Retinal pigment epithelial cell (primary cell): ENCODE measurements at regions not wholly inside any gene's neighbourhood (a gene's known extent, or its start where the extent isn't known, plus 50 kb on each side); places are given as distances from the start of the nearest gene placed in this dataset.
"Not testable (repeated sequence)": the region's sequence is repeated elsewhere in the genome, so short reads cannot be mapped to it uniquely, and the experiment has no call there.

ENCODE experiments used
- DNase-seq: peaks from one replicate; pipeline ENCODE4 v3.0.0-alpha.2; 2010; ENCODE audit warnings: low read depth
- H3K4me3 ChIP-seq: 2 replicates; pipeline ENCODE4 v1.5.1; 2011; ENCODE audit warnings: mild to moderate bottlenecking, low read length, control low read depth, moderate library complexity
- TF ChIP-seq, protein P1 (sequence below): conservative IDR thresholded peaks from 2 replicates; pipeline ENCODE4 v1.5.1; 2011; ENCODE audit warnings: low read depth, low read length, control low read depth, inconsistent platforms

DNA sequence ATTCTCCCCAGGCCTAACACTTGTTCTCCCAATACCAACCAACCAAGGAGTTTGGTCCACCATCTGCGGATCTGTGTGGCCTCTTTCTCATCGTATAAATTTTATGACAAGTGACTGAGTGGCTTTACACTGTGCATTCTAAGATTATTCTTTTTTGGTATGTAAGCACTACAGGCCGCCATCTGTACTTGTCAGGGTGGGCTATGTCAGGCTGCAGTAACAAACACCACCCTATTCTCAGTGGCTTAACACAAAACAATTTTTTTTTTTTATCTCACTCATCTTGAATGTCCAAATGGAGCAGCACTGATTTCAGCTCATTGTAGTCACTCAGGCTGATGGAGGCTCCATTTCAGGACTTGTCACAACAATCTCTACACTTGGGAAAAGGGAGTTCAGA is 412.7 kb upstream of the MIR17HG start:
- no peak overlapping the region for H3K4me3 ChIP-seq
- DNase-seq: no peak
- TF ChIP-seq, protein P1, sequence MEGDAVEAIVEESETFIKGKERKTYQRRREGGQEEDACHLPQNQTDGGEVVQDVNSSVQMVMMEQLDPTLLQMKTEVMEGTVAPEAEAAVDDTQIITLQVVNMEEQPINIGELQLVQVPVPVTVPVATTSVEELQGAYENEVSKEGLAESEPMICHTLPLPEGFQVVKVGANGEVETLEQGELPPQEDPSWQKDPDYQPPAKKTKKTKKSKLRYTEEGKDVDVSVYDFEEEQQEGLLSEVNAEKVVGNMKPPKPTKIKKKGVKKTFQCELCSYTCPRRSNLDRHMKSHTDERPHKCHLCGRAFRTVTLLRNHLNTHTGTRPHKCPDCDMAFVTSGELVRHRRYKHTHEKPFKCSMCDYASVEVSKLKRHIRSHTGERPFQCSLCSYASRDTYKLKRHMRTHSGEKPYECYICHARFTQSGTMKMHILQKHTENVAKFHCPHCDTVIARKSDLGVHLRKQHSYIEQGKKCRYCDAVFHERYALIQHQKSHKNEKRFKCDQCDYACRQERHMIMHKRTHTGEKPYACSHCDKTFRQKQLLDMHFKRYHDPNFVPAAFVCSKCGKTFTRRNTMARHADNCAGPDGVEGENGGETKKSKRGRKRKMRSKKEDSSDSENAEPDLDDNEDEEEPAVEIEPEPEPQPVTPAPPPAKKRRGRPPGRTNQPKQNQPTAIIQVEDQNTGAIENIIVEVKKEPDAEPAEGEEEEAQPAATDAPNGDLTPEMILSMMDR: no peak

DNA sequence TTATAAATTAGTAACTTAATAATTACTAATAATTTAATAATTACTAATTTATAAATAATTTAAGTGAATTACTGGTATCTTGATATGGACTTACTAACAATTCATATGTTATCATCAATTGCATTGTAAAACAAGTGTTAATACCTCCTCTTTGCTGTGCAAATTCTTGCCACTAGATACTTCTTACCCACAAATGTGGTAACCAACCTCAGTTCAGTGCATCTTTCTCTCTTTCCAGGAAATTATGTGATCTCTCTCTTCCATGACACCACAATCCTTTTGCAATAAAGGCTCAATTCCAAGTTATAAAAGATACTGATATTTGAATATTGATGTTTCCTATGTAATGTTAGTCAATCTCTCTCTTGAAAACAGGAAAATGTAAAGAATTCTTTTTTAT is 408.6 kb upstream of the MIR17HG start:
- TF ChIP-seq, protein P1: no peak
- H3K4me3 ChIP-seq: no peak overlapping the region
- DNase-seq: no peak

DNA sequence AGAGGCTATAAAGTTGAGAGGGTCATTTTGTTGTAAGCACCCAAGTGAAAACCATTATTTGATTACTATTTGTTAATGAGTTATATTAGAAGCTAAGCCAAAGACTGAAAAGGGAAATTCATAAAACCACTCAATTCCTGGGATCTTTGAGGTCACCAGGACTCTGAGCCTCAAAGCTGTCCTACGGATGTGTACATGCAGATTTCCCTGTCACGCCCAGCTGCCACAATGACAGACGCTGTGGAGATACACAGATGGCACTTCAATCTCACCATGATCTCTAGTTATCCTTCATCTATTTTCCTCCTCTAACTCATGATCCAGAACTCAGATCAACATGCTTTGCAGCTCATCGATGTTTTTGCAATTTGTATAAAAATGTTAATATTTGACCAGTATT is 403.5 kb upstream of the MIR17HG start:
- TF ChIP-seq, protein P1: no peak
- no peak for DNase-seq
- H3K4me3 ChIP-seq: no peak overlapping the region

DNA sequence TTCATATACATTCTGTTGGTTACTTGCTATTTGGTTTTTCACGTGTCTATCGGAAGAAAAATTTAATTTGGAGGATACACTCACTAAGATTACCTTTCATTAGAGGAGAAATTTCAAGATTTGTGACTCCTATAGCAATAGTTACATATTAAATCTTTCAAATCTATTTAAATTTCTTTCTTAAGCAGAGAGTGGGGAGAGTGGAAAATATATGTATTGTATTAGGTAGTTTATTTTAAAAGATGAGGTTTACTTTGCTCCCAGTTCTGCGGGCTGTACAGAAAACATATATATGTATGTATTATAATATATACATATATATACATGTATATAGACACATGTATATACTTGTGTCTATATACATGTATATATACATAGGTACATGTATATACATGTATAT is 402.3 kb upstream of the MIR17HG start:
- not testable (repeated sequence) for DNase-seq, H3K4me3 ChIP-seq

DNA sequence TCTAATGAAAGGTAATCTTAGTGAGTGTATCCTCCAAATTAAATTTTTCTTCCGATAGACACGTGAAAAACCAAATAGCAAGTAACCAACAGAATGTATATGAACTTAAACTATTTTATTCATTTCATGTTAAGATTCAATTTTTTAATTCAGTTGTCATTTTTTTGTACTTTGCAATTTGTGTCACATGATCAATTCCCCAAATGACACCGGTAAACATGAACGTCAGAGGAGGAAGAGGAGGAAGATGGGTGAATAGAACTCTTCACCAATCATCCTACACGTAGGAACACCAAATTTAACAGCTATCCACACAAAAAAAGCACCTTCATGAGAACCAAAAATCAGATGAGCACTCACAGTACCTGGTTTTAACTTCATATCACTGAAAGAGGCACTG is 401.4 kb upstream of the MIR17HG start:
- DNase-seq, H3K4me3 ChIP-seq: not testable (repeated sequence)

DNA sequence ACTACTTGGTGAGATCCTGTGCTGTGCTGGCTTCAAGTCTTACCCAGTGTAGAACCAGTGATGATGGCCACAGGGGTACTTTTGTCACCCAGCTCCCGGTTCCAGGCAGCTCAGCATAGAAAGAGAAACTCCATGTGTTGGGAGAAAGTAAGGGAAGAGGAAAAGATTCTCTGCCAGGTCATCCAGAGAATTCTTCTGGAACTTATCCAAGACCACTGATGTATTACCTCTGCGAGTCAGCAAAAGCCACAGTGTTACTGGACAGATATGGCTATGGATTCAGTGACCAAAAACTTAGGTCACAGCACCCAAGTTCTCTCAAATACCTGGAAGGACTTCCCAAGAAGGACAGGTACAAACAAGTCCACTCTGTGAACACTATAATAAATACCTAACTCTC is 399.5 kb upstream of the MIR17HG start:
- TF ChIP-seq, protein P1: no peak

DNA sequence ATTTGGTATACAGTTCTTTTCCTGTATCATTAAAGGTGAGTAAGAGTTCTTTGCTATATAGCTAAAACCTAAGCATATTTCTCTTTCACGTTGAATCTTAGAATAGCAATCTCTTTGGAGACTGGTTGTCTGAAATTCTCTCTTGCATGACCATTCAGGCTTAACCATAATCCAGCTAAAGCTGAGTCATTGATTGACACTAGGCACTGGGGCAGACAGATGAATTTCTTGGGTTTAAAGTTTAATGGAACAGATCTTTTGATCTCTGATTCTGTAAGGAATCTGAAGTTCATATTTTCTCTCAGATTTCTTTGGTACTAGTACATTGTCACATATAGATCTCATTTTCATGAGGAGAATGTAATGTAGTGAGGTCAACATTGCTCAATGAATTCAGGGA is 397.3 kb upstream of the MIR17HG start:
- H3K4me3 ChIP-seq: no peak overlapping the region
- TF ChIP-seq, protein P1: no peak
- peak; percentile 61 for DNase-seq

More for the DNA sequence above, 399.5 kb upstream of the MIR17HG start:
- H3K4me3 ChIP-seq: no peak overlapping the region
- no peak for DNase-seq

DNA sequence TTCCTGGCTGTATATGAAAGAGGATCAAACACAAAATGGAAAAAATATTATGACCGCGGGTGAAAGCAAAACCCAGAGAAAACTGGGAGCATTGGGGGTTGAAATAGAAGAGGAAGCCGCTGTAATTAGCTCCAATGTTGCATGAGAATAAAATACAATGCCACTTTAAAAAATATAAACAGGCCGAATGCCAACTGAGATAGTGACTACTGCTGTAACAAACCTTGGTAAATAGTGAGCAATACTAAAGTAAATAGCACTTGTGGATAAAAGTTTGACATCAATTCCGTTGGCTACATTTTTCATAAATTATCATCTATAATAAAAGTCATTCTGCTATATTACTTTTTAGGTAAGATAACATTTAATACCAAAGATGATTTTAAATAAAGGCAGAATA is 395.8 kb upstream of the MIR17HG start:
- DNase-seq: no peak
- TF ChIP-seq, protein P1: no peak
- H3K4me3 ChIP-seq: no peak overlapping the region
